ENCODE measurements at regions not wholly inside any gene's neighbourhood (a gene's known extent, or its start where the extent isn't known, plus 50 kb on each side); places are given as distances from the start of the nearest gene placed in this dataset.

DNA sequence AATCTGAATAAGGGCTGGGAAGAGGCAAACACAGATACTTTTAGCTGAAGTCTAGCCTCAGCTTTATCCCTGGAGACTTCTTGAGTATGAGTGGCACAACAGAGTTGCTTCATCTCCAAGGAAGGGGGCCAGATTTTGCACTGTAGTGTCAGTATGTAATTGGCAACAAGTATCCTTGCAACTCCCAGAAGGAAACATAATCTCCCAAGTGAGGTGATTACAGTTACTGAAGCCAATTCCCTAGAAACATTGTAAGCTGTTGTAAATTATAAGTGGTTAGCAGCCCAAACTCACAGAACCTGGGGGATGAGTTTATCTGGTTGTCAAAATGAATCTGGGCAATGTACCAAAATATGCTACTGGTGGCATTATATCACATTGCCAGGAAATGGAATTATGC lies 2065.7 kb upstream of the PCDH20 start (continued):
- TF ChIP-seq ZNF687 (CRISPR knock-in tag; IDR thresholded peaks at IDR 0.05) = no peak
- TF ChIP-seq NFAT5 (CRISPR knock-in tag; IDR thresholded peaks at IDR 0.05) = no peak

DNA sequence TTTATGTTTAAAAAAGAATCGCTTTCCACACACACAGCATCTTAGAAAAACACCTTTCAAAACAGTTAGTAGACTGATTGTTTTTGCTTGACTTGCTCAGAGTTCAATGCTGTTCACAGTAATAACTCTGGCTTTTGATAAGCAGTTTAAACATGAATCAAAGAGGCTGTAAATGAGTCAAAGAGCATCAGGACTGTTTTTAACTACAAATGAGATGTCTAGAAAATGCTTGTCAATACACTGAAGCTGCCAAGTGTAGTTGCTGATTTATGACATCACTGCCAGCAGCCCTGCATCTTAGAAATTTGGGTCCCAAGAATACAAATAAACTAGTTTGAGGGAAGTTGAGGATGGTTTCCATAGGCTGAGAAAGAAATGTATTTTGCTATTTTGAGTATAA lies 2057.1 kb upstream of the PCDH20 start:
- TF ChIP-seq AHR (CRISPR knock-in tag; IDR thresholded peaks at IDR 0.05) (no peak), ZFYVE20 (CRISPR knock-in tag; IDR thresholded peaks at IDR 0.05; ENCODE audit: borderline replicate concordance, low read depth) (no peak), ZNF225 (CRISPR knock-in tag; IDR thresholded peaks at IDR 0.05) (no peak), ZNF562 (CRISPR knock-in tag; IDR thresholded peaks at IDR 0.05; ENCODE audit: borderline replicate concordance) (no peak), ZNF792 (CRISPR knock-in tag; IDR thresholded peaks at IDR 0.05) (no peak), ETS1 (CRISPR knock-in tag; IDR thresholded peaks at IDR 0.05) (no peak), RFX5 (IDR thresholded peaks at IDR 0.05; ENCODE audit: low read depth, low read length) (no peak), NCOR1 (IDR thresholded peaks at IDR 0.05; ENCODE audit: borderline replicate concordance, low read length) (no peak)
- TF ChIP-seq, protein P1, sequence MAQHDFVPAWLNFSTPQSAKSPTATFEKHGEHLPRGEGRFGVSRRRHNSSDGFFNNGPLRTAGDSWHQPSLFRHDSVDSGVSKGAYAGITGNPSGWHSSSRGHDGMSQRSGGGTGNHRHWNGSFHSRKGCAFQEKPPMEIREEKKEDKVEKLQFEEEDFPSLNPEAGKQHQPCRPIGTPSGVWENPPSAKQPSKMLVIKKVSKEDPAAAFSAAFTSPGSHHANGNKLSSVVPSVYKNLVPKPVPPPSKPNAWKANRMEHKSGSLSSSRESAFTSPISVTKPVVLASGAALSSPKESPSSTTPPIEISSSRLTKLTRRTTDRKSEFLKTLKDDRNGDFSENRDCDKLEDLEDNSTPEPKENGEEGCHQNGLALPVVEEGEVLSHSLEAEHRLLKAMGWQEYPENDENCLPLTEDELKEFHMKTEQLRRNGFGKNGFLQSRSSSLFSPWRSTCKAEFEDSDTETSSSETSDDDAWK (CRISPR knock-in tag; IDR thresholded peaks at IDR 0.05) = no peak
- FAIRE-seq (no peak), ATAC-seq (no peak), DNase-seq (ENCODE audit: low spot score) (no peak)
- 0% methylated on average over 1 of the region's 1 CpG for WGBS (ENCODE audit: low lambda C conversion rate)
- no TSS peak for BruUV-seq (replicated peaks)
- POLR2A ChIA-PET = no interaction called here
- H3K27me3 ChIP-seq (ENCODE audit: control insufficient read depth in 1 of 2, insufficient read depth in 2 of 2, low read length in 2 of 2) = no peaks in the 10 kb centered on the region
- no peak overlapping the region for H2AFZ ChIP-seq (ENCODE audit: low read length)
- no peaks in the 10 kb centered on the region for H3K4me1 ChIP-seq (ENCODE audit: insufficient read depth, low read length)
- no peak overlapping the region for H3K4me3 ChIP-seq (replicated peaks in 1 of 3; ENCODE audit: insufficient read depth in 1 of 3, low read depth in 2 of 3, low read length in 3 of 3)
- intact Hi-C loops (cut with micrococcal nuclease; ENCODE audit: unreplicated experiment) (no loop called here), in situ Hi-C loops (cut with HindIII; ENCODE audit: extremely low pct_ligation_motif_present, low pct_unique_long_range_greater_than_20kb) (no loop called here)
- H3K9me3 ChIP-seq (ENCODE audit: low read length) = no peaks in the 10 kb centered on the region
- H4K20me1 ChIP-seq (ENCODE audit: insufficient read depth, low read length) = no peaks in the 10 kb centered on the region
- no peak overlapping the region for H3K4me2 ChIP-seq (ENCODE audit: low read depth, low read length)
- H3K9ac ChIP-seq (ENCODE audit: insufficient read depth, low read depth, low read length) = no peak overlapping the region
- CTCF ChIA-PET (ENCODE audit: low intra/inter-chr PET ratio, low total read pairs) = no interaction called here
- no peak overlapping the region for H3K27ac ChIP-seq (ENCODE audit: extremely low read length, insufficient read depth, low read length)
- no peaks in the 10 kb centered on the region for H3K79me2 ChIP-seq (ENCODE audit: insufficient read depth, low read length)
- H3K36me3 ChIP-seq (replicated peaks in 1 of 2; ENCODE audit: control insufficient read depth in 1 of 2, insufficient read depth in 2 of 2, low read length in 2 of 2) = no peaks in the 10 kb centered on the region
